HG02885 (cell line): ENCODE measurements at regions not wholly inside any gene's neighbourhood (a gene's known extent, or its start where the extent isn't known, plus 50 kb on each side); places are given as distances from the start of the nearest gene placed in this dataset.

Experiments
- ATAC-seq: cut with Tn5 transposase; IDR thresholded peaks from one replicate; pipeline ENCODE4 v1.9.1; 2021; ENCODE audit warnings: mild to moderate bottlenecking; ENCODE audit not compliant: unreplicated experiment, poor library complexity

- no peak for ATAC-seq
These were observed 231.5 kb downstream of the MPDZ start for GRCh38 chr9:13047827-13048587.

- ATAC-seq = no peak
These were observed 230.3 kb downstream of the MPDZ start for GRCh38 chr9:13049223-13049622.

- no peak for ATAC-seq
These were observed 226.0 kb downstream of the MPDZ start for GRCh38 chr9:13053504-13053903.

GRCh38 chr9:13054389-13054788 lies 225.1 kb downstream of the MPDZ start:
- ATAC-seq = no peak
